Thyroid gland (tissue), 4 donors: ENCODE measurements at regions not wholly inside any gene's neighbourhood (a gene's known extent, or its start where the extent isn't known, plus 50 kb on each side); places are given as distances from the start of the nearest gene placed in this dataset.

ENCODE experiments used
- POLR2A ChIP-seq, 2 donors: fragments of 450-650 bp; IDR thresholded peaks; one replicate each; pipeline ENCODE4 v1.6.1; 2017; ENCODE audit warnings: antibody characterized with exemption in 2 of 2, mild to moderate bottlenecking in 2 of 2, moderate library complexity in 1 of 2
- TF ChIP-seq, protein P1 (sequence below), 6 experiments: fragments of 200-600 bp in 3 of 6; fragments of 450-650 bp in 3 of 6; sonication (generic) in 3 of 6; IDR thresholded peaks; one replicate each; pipeline ENCODE4 v1.5.1; 2016 to 2019; ENCODE audit warnings: antibody characterized with exemption in 6 of 6, mild to moderate bottlenecking in 2 of 6, inconsistent platforms in 1 of 6, moderate library complexity in 1 of 6

DNA sequence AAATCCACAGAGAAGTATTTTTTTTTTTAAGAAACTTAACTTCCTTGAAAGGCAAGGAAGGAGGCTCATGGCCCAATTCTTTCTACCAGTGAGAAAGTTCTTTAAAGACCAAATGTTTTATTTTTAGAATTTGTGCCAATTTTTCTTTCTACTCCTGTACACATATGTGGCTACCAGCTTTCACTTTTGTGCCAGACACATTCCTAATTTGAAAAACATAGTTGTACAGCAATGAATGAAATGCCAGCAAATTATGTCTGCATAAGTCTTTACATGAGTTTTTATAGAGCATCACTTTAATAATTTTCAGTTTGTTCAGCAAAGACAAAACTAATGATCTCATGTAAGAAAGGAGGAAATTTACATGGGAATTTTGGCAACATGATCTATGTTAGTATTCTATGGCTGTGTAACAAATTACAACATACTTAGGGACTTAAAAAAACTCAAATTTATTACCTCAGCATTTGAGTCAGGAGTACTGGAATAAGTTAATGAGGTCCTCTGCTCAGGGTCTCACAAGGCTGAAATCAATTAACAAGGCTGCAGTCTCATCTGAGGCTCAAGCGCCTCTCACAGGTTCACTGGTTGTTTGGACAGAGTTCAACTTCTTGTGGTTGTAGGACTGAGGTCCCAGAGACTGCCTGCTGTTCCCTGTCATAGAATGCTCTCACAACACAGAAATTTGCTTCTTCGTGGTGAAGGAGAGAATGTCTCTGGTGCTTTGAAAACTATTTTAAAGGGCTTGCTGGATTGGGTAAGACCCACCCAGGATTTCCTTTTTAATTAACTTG is 678.2 kb upstream of the FAM241A start:
- TF ChIP-seq, protein P1, sequence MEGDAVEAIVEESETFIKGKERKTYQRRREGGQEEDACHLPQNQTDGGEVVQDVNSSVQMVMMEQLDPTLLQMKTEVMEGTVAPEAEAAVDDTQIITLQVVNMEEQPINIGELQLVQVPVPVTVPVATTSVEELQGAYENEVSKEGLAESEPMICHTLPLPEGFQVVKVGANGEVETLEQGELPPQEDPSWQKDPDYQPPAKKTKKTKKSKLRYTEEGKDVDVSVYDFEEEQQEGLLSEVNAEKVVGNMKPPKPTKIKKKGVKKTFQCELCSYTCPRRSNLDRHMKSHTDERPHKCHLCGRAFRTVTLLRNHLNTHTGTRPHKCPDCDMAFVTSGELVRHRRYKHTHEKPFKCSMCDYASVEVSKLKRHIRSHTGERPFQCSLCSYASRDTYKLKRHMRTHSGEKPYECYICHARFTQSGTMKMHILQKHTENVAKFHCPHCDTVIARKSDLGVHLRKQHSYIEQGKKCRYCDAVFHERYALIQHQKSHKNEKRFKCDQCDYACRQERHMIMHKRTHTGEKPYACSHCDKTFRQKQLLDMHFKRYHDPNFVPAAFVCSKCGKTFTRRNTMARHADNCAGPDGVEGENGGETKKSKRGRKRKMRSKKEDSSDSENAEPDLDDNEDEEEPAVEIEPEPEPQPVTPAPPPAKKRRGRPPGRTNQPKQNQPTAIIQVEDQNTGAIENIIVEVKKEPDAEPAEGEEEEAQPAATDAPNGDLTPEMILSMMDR (IDR thresholded peaks at IDR 0.05): no peak
- no peak for TF ChIP-seq POLR2A (IDR thresholded peaks at IDR 0.05)
